ENCODE measurements at regions not wholly inside any gene's neighbourhood (a gene's known extent, or its start where the extent isn't known, plus 50 kb on each side); places are given as distances from the start of the nearest gene placed in this dataset.

DNA sequence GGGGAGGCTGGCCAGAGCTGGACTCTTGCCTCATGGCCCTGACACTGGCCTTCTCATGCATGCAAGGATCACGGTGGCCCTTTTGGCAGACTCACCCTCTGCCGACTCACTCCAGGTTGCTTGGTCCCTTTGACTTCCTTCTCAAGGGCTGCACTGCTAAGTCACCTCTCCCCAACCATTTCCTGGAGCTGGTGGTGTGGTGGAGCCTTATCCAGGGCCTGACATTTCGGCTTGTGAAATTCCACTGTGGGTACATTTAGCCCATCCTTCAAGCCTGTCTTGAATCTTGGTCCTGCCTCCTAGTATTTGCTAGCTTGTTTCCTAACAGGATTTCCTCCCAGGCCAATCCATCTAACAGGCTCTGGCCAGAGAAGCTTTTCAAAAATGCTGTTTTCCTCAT is 52.6 kb upstream of the JUN start:
- TF ChIP-seq, protein P1, sequence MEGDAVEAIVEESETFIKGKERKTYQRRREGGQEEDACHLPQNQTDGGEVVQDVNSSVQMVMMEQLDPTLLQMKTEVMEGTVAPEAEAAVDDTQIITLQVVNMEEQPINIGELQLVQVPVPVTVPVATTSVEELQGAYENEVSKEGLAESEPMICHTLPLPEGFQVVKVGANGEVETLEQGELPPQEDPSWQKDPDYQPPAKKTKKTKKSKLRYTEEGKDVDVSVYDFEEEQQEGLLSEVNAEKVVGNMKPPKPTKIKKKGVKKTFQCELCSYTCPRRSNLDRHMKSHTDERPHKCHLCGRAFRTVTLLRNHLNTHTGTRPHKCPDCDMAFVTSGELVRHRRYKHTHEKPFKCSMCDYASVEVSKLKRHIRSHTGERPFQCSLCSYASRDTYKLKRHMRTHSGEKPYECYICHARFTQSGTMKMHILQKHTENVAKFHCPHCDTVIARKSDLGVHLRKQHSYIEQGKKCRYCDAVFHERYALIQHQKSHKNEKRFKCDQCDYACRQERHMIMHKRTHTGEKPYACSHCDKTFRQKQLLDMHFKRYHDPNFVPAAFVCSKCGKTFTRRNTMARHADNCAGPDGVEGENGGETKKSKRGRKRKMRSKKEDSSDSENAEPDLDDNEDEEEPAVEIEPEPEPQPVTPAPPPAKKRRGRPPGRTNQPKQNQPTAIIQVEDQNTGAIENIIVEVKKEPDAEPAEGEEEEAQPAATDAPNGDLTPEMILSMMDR (conservative IDR thresholded peaks at IDR 0.05; ENCODE audit: low read length): no peak
- DNase-seq (ENCODE audit: low read depth): no peak
- H3K4me3 ChIP-seq (ENCODE audit: low read length): no peak overlapping the region

- H3K4me3 ChIP-seq (ENCODE audit: low read length): no peak overlapping the region
- TF ChIP-seq, protein P1 (conservative IDR thresholded peaks at IDR 0.05; ENCODE audit: low read length): no peak
- no peak for DNase-seq (ENCODE audit: low read depth)
Observed at GRCh38 chr1:58837886-58838285, 54.0 kb upstream of the JUN start.

- peak; percentile 35 for DNase-seq (ENCODE audit: low read depth)
- no peak overlapping the region for H3K4me3 ChIP-seq (ENCODE audit: low read length)
- TF ChIP-seq, protein P1 (conservative IDR thresholded peaks at IDR 0.05; ENCODE audit: low read length): no peak
Observed at GRCh38 chr1:58839147-58839795, 55.4 kb upstream of the JUN start.

DNA sequence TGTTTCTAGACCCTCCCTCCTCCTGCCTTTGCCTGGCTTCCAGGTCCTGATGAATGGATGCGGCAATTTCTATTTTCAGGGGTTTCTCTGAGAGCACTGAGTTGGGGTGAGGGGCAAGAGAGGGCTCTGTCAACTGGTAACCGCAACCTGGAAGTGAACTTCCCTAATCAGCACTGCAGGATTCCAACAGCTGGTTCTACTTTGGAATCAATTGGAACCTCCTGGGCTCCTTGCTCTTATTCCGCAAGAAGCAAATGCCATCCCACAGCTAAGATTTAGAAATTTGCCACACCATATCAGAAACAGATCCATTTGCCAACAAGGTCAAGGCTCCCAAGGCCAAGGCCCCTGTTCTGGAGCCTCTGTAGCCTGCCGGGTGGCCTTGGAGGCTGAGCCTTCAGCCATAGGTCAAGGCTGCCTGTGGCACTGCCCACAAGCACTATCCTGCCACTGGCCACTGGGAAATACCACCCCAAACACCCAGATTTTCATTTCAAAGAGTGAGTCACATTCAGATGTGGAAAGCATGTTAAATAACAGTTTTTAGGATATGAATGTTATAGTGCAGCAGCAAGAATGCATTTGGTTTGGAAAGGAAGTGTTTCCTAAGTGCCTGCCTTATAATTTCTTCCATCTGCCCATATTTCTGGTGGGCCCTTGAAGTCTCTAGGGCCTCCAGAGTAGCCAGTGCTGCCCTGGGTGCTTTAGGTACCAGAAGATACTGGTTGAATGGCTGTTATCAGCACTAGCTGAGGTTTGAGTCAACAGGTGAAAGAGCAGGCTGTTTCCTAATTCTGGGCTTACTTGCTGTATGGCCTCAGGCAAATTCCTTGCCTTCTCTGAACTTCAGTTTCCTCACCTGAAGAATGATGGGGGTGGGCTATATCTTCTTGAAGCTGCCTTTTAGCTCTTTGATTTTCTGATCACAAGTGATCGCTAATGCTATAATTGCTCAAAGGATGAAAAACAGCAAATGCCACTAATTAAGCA is 56.3 kb upstream of the JUN start:
- TF ChIP-seq, protein P1 (conservative IDR thresholded peaks at IDR 0.05; ENCODE audit: low read length): peak; percentile 18; the same call in 1 of the 2 replicates
- DNase-seq (ENCODE audit: low read depth): peak; percentile 86
- H3K4me3 ChIP-seq (ENCODE audit: low read length): no peak overlapping the region

DNA sequence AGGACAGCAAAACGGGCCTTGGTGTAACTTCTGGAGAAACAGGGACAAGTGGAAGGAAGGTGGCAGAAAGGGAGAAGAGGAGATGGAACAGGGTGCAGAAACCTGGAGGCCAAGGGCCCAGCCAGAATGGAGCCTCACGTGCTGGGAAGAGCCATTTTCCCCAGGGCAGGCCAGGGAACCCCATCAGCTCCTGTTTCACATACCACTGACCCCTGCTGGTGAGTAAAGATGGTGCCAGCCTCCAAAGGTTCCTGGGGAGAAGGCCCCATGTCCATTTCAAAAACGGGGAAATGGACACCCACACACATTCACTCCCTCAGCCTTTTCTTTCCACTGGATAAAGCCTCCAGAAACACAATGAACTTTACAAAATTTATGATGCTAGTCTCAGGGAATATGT is 57.6 kb upstream of the JUN start:
- no peak for DNase-seq (ENCODE audit: low read depth)
- H3K4me3 ChIP-seq (ENCODE audit: low read length): no peak overlapping the region
- TF ChIP-seq, protein P1 (conservative IDR thresholded peaks at IDR 0.05; ENCODE audit: low read length): peak; percentile 25

GRCh38 chr1:58842941-58843340 is 59.1 kb upstream of the JUN start:
- TF ChIP-seq, protein P1 (conservative IDR thresholded peaks at IDR 0.05; ENCODE audit: low read length): no peak
- H3K4me3 ChIP-seq (ENCODE audit: low read length): no peak overlapping the region

More at GRCh38 chr1:58842941-58843340, 59.1 kb upstream of the JUN start:
- no peak for DNase-seq (ENCODE audit: low read depth)

Data from AG10803 (cell line).